Stimulated activated CD4-positive, alpha-beta T cell treated with anti-CD3 and anti-CD28 coated beads, Interleukin-12 subunit alpha, Interleukin-12 subunit beta, amount 100 ng/mL, for 24 hours (primary cell): ENCODE measurements at regions not wholly inside any gene's neighbourhood (a gene's known extent, or its start where the extent isn't known, plus 50 kb on each side); places are given as distances from the start of the nearest gene placed in this dataset.

Experiments
- DNase-seq, 2 experiments: peaks; one replicate each; pipeline ENCODE4 v3.0.0-alpha.2; 2020; ENCODE audit warnings: low read depth in 2 of 2

GRCh38 chr3:59446775-59447465, 397.1 kb upstream of the CFAP20DC start:
- DNase-seq = no peak

GRCh38 chr3:59444676-59445075, 394.9 kb upstream of the CFAP20DC start:
- DNase-seq = no peak

GRCh38 chr3:59444294-59444671, 394.5 kb upstream of the CFAP20DC start:
- no peak for DNase-seq

- DNase-seq = no peak
Measured at GRCh38 chr3:59443618-59444293, 393.9 kb upstream of the CFAP20DC start.

- DNase-seq = no peak
Measured at GRCh38 chr3:59442046-59442445, 392.2 kb upstream of the CFAP20DC start.

GRCh38 chr3:59440285-59441028, 390.6 kb upstream of the CFAP20DC start:
- no peak for DNase-seq

GRCh38 chr3:59438492-59438891, 388.7 kb upstream of the CFAP20DC start:
- no peak for DNase-seq

GRCh38 chr3:59436164-59436958, 386.5 kb upstream of the CFAP20DC start:
- DNase-seq = no peak

GRCh38 chr3:59433546-59433945, 383.7 kb upstream of the CFAP20DC start:
- no peak for DNase-seq

GRCh38 chr3:59432665-59433064, 382.8 kb upstream of the CFAP20DC start:
- no peak for DNase-seq

- DNase-seq = no peak
Measured at GRCh38 chr3:59430341-59430740, 380.5 kb upstream of the CFAP20DC start.

GRCh38 chr3:59429198-59429597, 379.4 kb upstream of the CFAP20DC start:
- DNase-seq = no peak

GRCh38 chr3:59426821-59427565, 377.2 kb upstream of the CFAP20DC start:
- no peak for DNase-seq

- peak in 1 of 2 experiments; percentile 18 for DNase-seq
Measured at GRCh38 chr3:59425942-59426341, 376.1 kb upstream of the CFAP20DC start.

GRCh38 chr3:59425371-59425770, 375.5 kb upstream of the CFAP20DC start:
- no peak for DNase-seq

GRCh38 chr3:59424268-59425010, 374.6 kb upstream of the CFAP20DC start:
- DNase-seq = no peak

- DNase-seq = no peak
Measured at GRCh38 chr3:59423707-59424106, 373.9 kb upstream of the CFAP20DC start.

GRCh38 chr3:59422312-59422711, 372.5 kb upstream of the CFAP20DC start:
- no peak for DNase-seq

GRCh38 chr3:59418836-59419235, 369.0 kb upstream of the CFAP20DC start:
- DNase-seq = no peak

- no peak for DNase-seq
Measured at GRCh38 chr3:59412516-59412915, 362.7 kb upstream of the CFAP20DC start.

- no peak for DNase-seq
Measured at GRCh38 chr3:59411694-59412093, 361.9 kb upstream of the CFAP20DC start.
